ENCODE measurements at regions not wholly inside any gene's neighbourhood (a gene's known extent, or its start where the extent isn't known, plus 50 kb on each side); places are given as distances from the start of the nearest gene placed in this dataset.
"Not testable (repeated sequence)": the region's sequence is repeated elsewhere in the genome, so short reads cannot be mapped to it uniquely, and the experiment has no call there.

DNA sequence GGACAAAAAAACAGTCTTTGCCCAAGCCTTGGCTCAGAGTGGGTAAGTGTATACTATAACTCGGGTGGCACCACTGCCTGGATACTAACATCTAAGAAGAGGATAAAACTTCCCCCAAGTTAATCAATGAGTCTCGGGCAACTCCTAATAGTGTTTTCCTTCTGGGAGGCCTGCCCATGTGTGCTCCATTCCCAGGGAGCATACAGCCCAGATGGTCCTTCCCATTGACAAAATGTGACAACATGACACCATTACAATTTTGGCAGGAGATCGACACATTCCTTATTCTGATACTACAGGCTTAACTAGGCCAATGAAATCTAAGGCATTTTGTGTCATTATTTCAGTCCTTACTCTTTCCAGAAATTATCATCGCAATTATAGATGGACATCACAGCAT lies 52.7 kb upstream of the CRIM1 start:
- DNase-seq (ENCODE audit: low read depth in 2 of 2): no peak

GRCh38 chr2:36301843-36302242 lies 53.7 kb upstream of the CRIM1 start:
- no peak for DNase-seq (ENCODE audit: low read depth in 2 of 2)

- DNase-seq (ENCODE audit: low read depth in 2 of 2): no peak
Observed at GRCh38 chr2:36300697-36301096, 54.9 kb upstream of the CRIM1 start.

GRCh38 chr2:36296798-36297197 lies 58.8 kb upstream of the CRIM1 start:
- DNase-seq (ENCODE audit: low read depth in 2 of 2): no peak

- no peak for DNase-seq (ENCODE audit: low read depth in 2 of 2)
Observed at GRCh38 chr2:36294316-36294721, 61.3 kb upstream of the CRIM1 start.

- no peak for DNase-seq (ENCODE audit: low read depth in 2 of 2)
Observed at GRCh38 chr2:36290306-36290856, 65.2 kb upstream of the CRIM1 start.

DNA sequence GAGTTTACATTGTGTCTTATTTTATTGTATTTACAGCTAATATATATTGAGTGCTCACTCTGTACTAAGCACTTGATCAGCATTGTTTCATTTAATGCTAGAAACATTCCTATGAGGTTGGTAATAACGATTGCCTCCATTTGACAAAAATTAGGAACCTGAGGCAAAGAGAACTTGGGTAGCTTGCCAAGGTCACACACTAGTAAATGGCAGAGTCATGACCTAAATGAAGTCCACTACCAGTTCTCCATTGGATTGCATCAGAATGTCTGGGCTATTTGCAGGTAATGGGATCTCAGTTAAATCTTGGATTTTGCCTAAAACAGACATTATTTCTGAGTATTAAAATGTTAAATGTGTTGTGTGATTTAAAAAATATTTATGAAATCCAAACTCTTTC lies 65.8 kb upstream of the CRIM1 start:
- no peak for DNase-seq (ENCODE audit: low read depth in 2 of 2)

GRCh38 chr2:36287363-36288275 lies 68.0 kb upstream of the CRIM1 start:
- DNase-seq (ENCODE audit: low read depth in 2 of 2): no peak

- not testable (repeated sequence) for DNase-seq (ENCODE audit: low read depth in 2 of 2)
Observed at GRCh38 chr2:36279506-36279905, 76.1 kb upstream of the CRIM1 start.

DNA sequence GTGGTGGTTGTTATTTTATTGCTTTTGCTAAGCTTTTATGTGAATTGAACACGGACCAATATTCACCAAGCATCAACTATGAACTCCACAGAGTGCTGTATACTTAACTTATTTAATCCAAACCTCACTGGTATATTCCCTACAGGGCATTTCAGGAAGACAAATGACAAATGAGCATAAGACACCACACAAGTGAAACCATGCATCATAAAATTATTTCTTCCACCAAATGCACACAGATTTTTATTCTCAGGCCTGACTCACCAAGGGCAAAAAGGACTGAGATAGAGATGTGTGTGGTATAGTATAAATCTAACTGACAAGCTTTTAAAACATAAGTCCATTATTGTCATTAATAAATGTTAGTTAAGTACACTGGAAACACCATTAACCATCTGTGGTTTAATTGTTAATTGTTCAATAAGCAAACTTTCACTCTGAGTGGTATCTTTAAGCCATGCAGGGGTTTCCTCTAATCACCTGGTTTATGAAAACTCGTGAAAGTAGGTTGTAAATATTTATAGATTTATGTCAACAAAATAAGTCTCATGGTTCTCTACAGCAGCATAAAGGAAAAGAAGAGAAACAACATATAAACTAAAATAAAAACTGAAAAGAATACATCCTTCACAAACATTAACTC lies 77.6 kb upstream of the CRIM1 start:
- DNase-seq (ENCODE audit: low read depth in 2 of 2): no peak

DNA sequence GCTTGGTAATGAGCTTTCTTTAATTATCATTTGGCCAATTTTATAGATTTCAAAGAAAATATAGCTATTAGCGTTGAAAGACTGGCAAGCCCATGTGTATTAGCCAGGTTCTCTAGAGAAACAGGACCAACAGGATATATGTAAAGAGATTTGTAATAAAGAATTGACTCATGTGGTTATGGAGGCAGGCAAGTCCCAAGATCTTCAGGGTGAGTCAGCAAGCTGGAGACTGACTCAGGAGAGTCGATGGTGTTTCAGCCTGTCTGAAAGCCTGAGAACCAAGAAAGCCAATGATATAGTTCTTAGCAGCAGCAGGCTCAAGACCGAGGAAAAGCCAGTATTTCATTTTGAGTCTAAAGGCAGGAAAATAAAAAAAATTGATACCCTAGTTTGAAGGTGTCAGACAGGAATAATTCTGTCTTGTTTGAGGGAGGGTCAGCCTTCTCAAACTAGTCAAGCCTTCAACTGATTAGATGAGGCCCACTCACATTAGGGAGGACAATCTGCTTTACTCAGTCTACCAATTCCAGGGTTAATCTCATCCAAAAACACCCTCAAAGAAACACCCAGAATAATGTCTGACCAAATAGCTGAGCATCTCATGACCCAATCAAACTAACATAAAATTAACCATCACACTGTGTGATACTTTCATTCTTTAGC lies 78.3 kb upstream of the CRIM1 start:
- DNase-seq (ENCODE audit: low read depth in 2 of 2): no peak

DNA sequence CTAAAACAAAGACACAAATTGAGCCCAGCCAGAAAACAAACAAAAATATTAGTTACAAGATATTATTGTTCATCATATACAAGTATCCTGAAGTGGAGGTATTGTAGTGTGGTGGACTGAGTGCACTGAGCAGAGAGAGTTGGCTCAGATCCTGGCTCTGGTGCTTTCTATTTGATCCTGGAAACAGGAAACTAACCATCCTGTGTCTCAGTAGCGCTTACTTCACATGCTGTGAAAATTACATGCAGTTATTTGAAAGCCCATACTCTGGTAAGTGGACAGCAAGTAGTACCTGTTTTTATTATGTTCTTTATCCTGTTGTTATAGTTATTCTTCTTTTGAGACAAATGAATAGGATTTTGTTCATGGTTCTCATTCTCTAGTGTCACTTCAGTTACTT lies 84.3 kb upstream of the CRIM1 start:
- DNase-seq (ENCODE audit: low read depth in 2 of 2): no peak

DNA sequence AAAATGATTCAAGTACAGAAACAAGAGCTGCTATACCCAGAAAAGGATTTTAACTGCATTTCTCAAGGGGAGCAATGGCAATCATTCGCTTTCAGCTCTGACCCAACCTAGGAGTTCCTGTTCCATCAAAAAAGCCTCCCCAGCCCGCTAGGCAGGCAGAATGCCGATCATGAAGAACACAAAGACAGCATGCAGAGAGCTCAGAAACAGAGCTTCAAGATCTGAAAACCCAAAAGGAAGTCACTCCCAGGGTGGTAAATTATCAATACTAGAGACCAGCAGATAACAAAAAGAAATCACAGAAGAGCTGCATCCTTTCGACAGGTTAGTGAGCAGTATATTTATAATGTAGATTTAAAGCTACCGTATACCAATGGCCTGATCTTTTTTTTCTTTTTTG lies 84.8 kb upstream of the CRIM1 start:
- DNase-seq (ENCODE audit: low read depth in 2 of 2): no peak

- DNase-seq (ENCODE audit: low read depth in 2 of 2): no peak
Observed at GRCh38 chr2:36267194-36267593, 88.4 kb upstream of the CRIM1 start.

GRCh38 chr2:36266536-36267121 lies 88.9 kb upstream of the CRIM1 start:
- DNase-seq (ENCODE audit: low read depth in 2 of 2): no peak

DNA sequence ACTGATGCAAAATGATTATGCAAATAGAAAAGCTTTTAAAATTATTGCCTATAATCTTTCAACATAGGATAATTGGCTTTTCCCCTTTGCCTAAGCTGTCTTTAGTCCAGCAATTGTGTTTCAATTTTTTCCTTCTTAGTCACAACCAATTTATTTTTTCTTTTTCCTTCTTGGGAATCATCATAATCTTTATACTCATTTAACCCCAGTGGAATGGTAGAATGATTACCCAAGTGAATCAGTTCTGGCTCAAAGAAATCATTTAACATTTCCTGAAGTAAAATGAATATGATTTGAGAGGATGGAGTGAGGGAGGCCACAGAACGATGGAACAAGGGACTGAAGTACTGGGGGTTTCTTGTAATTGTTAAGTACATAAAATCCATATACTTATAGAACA lies 93.0 kb upstream of the CRIM1 start:
- no peak for DNase-seq (ENCODE audit: low read depth in 2 of 2)

DNA sequence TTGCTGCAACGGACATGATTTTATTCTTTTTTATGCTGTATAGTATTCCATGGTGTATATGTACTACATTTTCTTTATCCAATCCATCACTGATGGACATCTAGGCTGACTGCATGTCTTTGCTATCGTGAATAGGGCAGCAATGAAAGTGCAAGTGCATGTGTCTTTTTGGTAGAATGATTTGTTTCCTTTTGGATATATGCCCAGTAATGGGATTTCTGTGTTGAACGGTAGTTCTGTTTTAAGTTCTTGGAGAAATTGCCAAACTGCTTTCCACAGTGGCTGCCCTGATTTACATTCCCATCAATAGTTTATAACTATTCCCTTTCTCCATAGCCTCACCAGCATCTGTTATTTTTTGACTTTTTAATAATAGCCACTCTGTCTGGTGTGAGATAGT lies 99.7 kb upstream of the CRIM1 start:
- DNase-seq (ENCODE audit: low read depth in 2 of 2): no peak

GRCh38 chr2:36253086-36253485 lies 102.5 kb upstream of the CRIM1 start:
- no peak for DNase-seq (ENCODE audit: low read depth in 2 of 2)

DNA sequence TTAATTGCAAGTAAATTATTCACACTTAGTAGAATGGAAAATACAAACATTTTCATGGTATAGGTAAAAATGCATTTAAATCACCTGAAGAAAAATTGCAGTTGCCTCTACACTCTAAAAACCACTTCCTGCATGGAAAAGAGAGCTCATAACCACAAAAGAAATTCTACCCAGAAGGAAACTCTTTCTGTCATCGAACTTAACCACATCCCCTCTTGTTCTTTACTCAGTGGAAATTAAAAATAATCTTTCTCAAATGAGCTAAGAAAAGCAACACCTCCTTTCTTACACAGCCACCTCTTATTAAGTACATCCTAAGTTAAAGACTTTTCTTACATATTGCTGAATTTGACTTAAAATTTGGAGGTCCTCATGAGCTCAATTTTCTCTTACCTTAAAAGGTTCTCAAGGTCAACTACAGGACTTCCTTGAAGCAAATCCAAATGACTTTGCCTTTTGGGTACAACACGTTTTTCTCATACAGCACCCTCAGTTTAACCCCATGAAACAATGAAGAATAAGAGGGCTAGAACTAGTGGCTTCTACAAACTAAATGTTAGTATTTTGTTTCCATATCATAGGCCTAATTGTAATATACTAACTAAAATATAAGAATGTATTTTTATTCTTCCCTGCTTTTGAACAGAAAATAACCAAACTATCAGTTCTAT lies 109.1 kb upstream of the CRIM1 start:
- DNase-seq (ENCODE audit: low read depth in 2 of 2): no peak

DNA sequence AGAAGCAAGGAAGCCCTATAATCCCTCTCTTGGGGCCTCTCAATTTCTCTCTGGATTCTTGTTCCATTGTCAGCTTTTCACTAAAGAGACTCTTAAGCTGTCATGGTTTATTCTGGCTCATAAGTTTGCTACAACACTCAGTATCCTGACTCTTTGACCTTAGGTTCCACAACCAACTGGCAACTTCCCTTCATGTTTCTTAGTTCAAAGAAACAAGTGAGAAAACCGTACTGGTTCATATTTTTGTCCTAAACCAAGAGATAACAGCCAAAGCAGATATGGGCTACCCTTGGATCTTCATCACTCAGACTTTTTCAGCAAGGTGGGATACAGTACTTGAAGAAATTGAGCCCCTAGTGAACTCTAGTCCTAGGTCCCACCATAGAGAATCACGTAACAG lies 109.9 kb upstream of the CRIM1 start:
- no peak for DNase-seq (ENCODE audit: low read depth in 2 of 2)

GRCh38 chr2:36238106-36238505 lies 117.5 kb upstream of the CRIM1 start:
- no peak for DNase-seq (ENCODE audit: low read depth in 2 of 2)

GRCh38 chr2:36235882-36236281 lies 119.7 kb upstream of the CRIM1 start:
- no peak for DNase-seq (ENCODE audit: low read depth in 2 of 2)

Data from stimulated activated CD8-positive, alpha-beta memory T cell treated with anti-CD3 and anti-CD28 coated beads, Interleukin-2, amount 100 ng/mL, for 1 hour (primary cell).